IMR-90 (cell line): ENCODE measurements at regions not wholly inside any gene's neighbourhood (a gene's known extent, or its start where the extent isn't known, plus 50 kb on each side); places are given as distances from the start of the nearest gene placed in this dataset.

Source experiments
- ATAC-seq: fragments of 200-7000 bp; cut with Tn5 transposase; 2 replicates; pipeline ENCODE4 v1.9.1; 2020; ENCODE audit warnings: low read depth, mild to moderate bottlenecking, moderate library complexity
- BruUV-seq: library from RNA; stranded (reverse); fragments of 400-500 nt; replicated peaks from 2 replicates; lab custom pipeline; 2021; lab: Mats Ljungman, UMichigan
- CTCF ChIA-PET: fragments of 300-600 bp; formaldehyde crosslinking; extraction: SDS; loops from one replicate; lab custom pipeline; 2021; ENCODE audit warnings: antibody characterized with exemption; lab: Yijun Ruan, JAX
- POLR2A ChIA-PET: fragments of 300-600 bp; sonication (Branson Sonifier 250); formaldehyde crosslinking; loops from one replicate; lab custom pipeline; 2022; ENCODE audit warnings: antibody characterized with exemption; ENCODE audit not compliant: unreplicated experiment; lab: Charles Lee
- DNase-seq: peaks from one replicate; pipeline ENCODE4 v3.0.0; 2013
- H2AFZ ChIP-seq: replicated peaks from 2 replicates; pipeline ENCODE3; 2013; ENCODE audit warnings: low read length, mild to moderate bottlenecking; ENCODE audit not compliant: poor library complexity
- H2AK5ac ChIP-seq: 2 replicates; pipeline ENCODE4 v1.6.1; 2013; ENCODE audit warnings: low read depth, low read length, inconsistent platforms
- H2AK9ac ChIP-seq: replicated peaks from 2 replicates; pipeline ENCODE3; 2013; ENCODE audit warnings: mild to moderate bottlenecking, low read depth, low read length, moderate library complexity; ENCODE audit not compliant: poor library complexity
- H2BK120ac ChIP-seq: 2 replicates; pipeline ENCODE4 v1.6.1; 2013; ENCODE audit warnings: low read depth, low read length, inconsistent platforms
- H2BK15ac ChIP-seq: 3 replicates; pipeline ENCODE4 v1.6.1; 2013; ENCODE audit warnings: low read depth, low read length, inconsistent platforms
- H2BK20ac ChIP-seq: 2 replicates; pipeline ENCODE4 v1.6.1; 2013; ENCODE audit warnings: low read depth, mild to moderate bottlenecking, inconsistent platforms, low read length, moderate library complexity
- H2BK5ac ChIP-seq: 2 replicates; pipeline ENCODE4 v1.6.1; 2013; ENCODE audit warnings: mild to moderate bottlenecking, low read depth, low read length, inconsistent platforms; ENCODE audit not compliant: poor library complexity, severe bottlenecking
- H3K14ac ChIP-seq: replicated peaks from 2 replicates; pipeline ENCODE4 v1.6.1; 2013; ENCODE audit warnings: low read depth, low read length, inconsistent platforms
- H3K18ac ChIP-seq: 2 replicates; pipeline ENCODE4 v1.6.1; 2013; ENCODE audit warnings: low read depth, low read length, control low read depth
- H3K23ac ChIP-seq: 2 replicates; pipeline ENCODE4 v1.6.1; 2013; ENCODE audit warnings: low read depth, low read length, inconsistent platforms
- H3K27ac ChIP-seq: 2 replicates; pipeline ENCODE4 v1.5.1; 2013; ENCODE audit warnings: mild to moderate bottlenecking, control low read depth, low read length; ENCODE audit not compliant: insufficient read depth
- H3K27me3 ChIP-seq: 2 replicates; pipeline ENCODE4 v1.6.1; 2013; ENCODE audit warnings: low read length; ENCODE audit not compliant: control insufficient read depth, insufficient read depth
- H3K36me3 ChIP-seq: 2 replicates; pipeline ENCODE4 v1.6.1; 2013; ENCODE audit warnings: low read length, mixed read lengths; ENCODE audit not compliant: control insufficient read depth, insufficient read depth
- H3K4ac ChIP-seq: 2 replicates; pipeline ENCODE4 v1.6.1; 2013; ENCODE audit warnings: low read depth, low read length, inconsistent platforms
- H3K4me1 ChIP-seq: 2 replicates; pipeline ENCODE4 v1.6.1; 2013; ENCODE audit warnings: low read length, mixed read lengths; ENCODE audit not compliant: control insufficient read depth, insufficient read depth
- H3K4me2 ChIP-seq: 2 replicates; pipeline ENCODE4 v1.6.1; 2013; ENCODE audit warnings: low read depth, mild to moderate bottlenecking, control low read depth, low read length, moderate library complexity
- H3K4me3 ChIP-seq: 2 replicates; pipeline ENCODE4 v1.5.1; 2013; ENCODE audit warnings: low read depth, mild to moderate bottlenecking, control low read depth, low read length, moderate library complexity; ENCODE audit not compliant: insufficient read depth
- H3K56ac ChIP-seq: 2 replicates; pipeline ENCODE4 v1.6.1; 2013; ENCODE audit warnings: low read length, inconsistent platforms; ENCODE audit not compliant: insufficient read depth; ENCODE audit errors: extremely low read depth
- H3K79me1 ChIP-seq, 2 experiments: 2 replicates each; pipeline ENCODE4 v1.6.1; 2013; ENCODE audit warnings: low read length in 2 of 2, inconsistent platforms in 1 of 2, low read depth in 1 of 2
- H3K9ac ChIP-seq: 2 replicates; pipeline ENCODE4 v1.6.1; 2013; ENCODE audit warnings: low read depth, low read length, control low read depth
- H3K9me1 ChIP-seq: 2 replicates; pipeline ENCODE4 v1.6.1; 2013; ENCODE audit warnings: low read length, inconsistent platforms; ENCODE audit not compliant: insufficient read depth
- H3K9me3 ChIP-seq: 2 replicates; pipeline ENCODE4 v1.6.1; 2013; ENCODE audit warnings: low read length; ENCODE audit not compliant: control insufficient read depth, insufficient read depth
- H4K20me1 ChIP-seq: 2 replicates; pipeline ENCODE4 v1.6.1; 2013; ENCODE audit warnings: low read length, inconsistent platforms; ENCODE audit not compliant: insufficient read depth
- H4K5ac ChIP-seq: 2 replicates; pipeline ENCODE4 v1.6.1; 2013; ENCODE audit warnings: mild to moderate bottlenecking, low read depth, low read length, control low read depth
- H4K8ac ChIP-seq, 2 experiments: 2 replicates each; pipeline ENCODE4 v1.6.1; 2013; ENCODE audit warnings: low read depth in 2 of 2, low read length in 2 of 2, control low read depth in 1 of 2, inconsistent platforms in 1 of 2
- H4K91ac ChIP-seq: 2 replicates; pipeline ENCODE4 v1.6.1; 2013; ENCODE audit warnings: low read depth, low read length, inconsistent platforms; ENCODE audit not compliant: insufficient read depth
- BHLHE40 ChIP-seq: fragments of 150-350 bp; IDR thresholded peaks from 2 replicates; pipeline ENCODE4 v1.6.1; 2016; ENCODE audit warnings: mild to moderate bottlenecking, low read depth, low read length
- CEBPB ChIP-seq: IDR thresholded peaks from 2 replicates; pipeline ENCODE4 v1.6.1; 2012; ENCODE audit warnings: low read depth, low read length, improper control_type of control experiment
- CHD1 ChIP-seq: IDR thresholded peaks from 2 replicates; pipeline ENCODE4 v1.6.1; 2012; ENCODE audit warnings: low read depth, low read length, improper control_type of control experiment
- CTCF ChIP-seq: conservative IDR thresholded peaks from 2 replicates; pipeline ENCODE4 v1.5.1; 2012; ENCODE audit warnings: mild to moderate bottlenecking, low read depth, low read length, improper control_type of control experiment
- ELK1 ChIP-seq: fragments of 150-350 bp; IDR thresholded peaks from 2 replicates; pipeline ENCODE4 v1.6.1; 2016; ENCODE audit warnings: low read depth, mild to moderate bottlenecking, low read length, moderate library complexity, borderline replicate concordance
- FOS ChIP-seq: fragments of 150-350 bp; IDR thresholded peaks from 2 replicates; pipeline ENCODE4 v1.6.1; 2016; ENCODE audit warnings: low read depth, low read length
- MAFK ChIP-seq: IDR thresholded peaks from 2 replicates; pipeline ENCODE4 v1.6.1; 2012; ENCODE audit warnings: low read depth, low read length, improper control_type of control experiment
- MAZ ChIP-seq: IDR thresholded peaks from 2 replicates; pipeline ENCODE4 v1.6.1; 2012; ENCODE audit warnings: low read depth, mild to moderate bottlenecking, low read length, improper control_type of control experiment, moderate library complexity, borderline replicate concordance
- MXI1 ChIP-seq: IDR thresholded peaks from 2 replicates; pipeline ENCODE4 v1.6.1; 2012; ENCODE audit warnings: low read depth, mild to moderate bottlenecking, low read length, moderate library complexity, borderline replicate concordance
- NFE2L2 ChIP-seq: fragments of 150-350 bp; IDR thresholded peaks from 2 replicates; pipeline ENCODE4 v1.6.1; 2016; ENCODE audit warnings: low read depth, mild to moderate bottlenecking, low read length
- POLR2A ChIP-seq: IDR thresholded peaks from 2 replicates; pipeline ENCODE4 v1.6.1; 2012; ENCODE audit warnings: mild to moderate bottlenecking, low read depth, low read length
- RAD21 ChIP-seq: IDR thresholded peaks from 2 replicates; pipeline ENCODE4 v1.6.1; 2012; ENCODE audit warnings: low read length, improper control_type of control experiment
- RCOR1 ChIP-seq: IDR thresholded peaks from 2 replicates; pipeline ENCODE4 v1.6.1; 2012; ENCODE audit warnings: mild to moderate bottlenecking, low read length, improper control_type of control experiment; ENCODE audit not compliant: insufficient replicate concordance
- RFX5 ChIP-seq: IDR thresholded peaks from 2 replicates; pipeline ENCODE4 v1.8.0; 2012; ENCODE audit warnings: low read depth, mild to moderate bottlenecking, low read length, moderate library complexity
- SMC3 ChIP-seq: fragments of 150-350 bp; IDR thresholded peaks from 2 replicates; pipeline ENCODE4 v1.6.1; 2016; ENCODE audit warnings: low read depth, mild to moderate bottlenecking, antibody characterized with exemption, low read length, moderate library complexity
- WGBS, 2 experiments: methylation state at CpG; one replicate each; pipeline versions ENCODE4 v1.1.5 to v1.1.7; 2013; ENCODE audit warnings: missing lambda C conversion rate in 2 of 2; ENCODE audit not compliant: insufficient read length in 1 of 2; ENCODE audit errors: extremely low coverage in 2 of 2; 5-methylcytosine and 5-hydroxymethylcytosine counted together
- dilution Hi-C: fragments of 300-500 bp; cut with HindIII; formaldehyde crosslinking; loops from one replicate; pipeline ENCODE4 v1.14.3; 2018; ENCODE audit warnings: low sequenced_read_pairs; ENCODE audit not compliant: unreplicated experiment
- in situ Hi-C: fragments of 300-500 bp; cut with MboI; formaldehyde crosslinking; loops from 3 replicates; pipeline ENCODE4 v1.14.3; 2019; ENCODE audit warnings: low sequenced_read_pairs, inconsistent platforms, mixed read lengths
- intact Hi-C: fragments of 100-400 bp; cut with micrococcal nuclease; formaldehyde crosslinking; loops from 2 replicates; pipeline ENCODE4 v1.10.0; 2022
- TF ChIP-seq, protein P1 (sequence below): fragments of 150-350 bp; IDR thresholded peaks from 2 replicates; pipeline ENCODE4 v1.6.1; 2017; ENCODE audit warnings: mild to moderate bottlenecking, antibody characterized with exemption, low read length, low read depth

DNA sequence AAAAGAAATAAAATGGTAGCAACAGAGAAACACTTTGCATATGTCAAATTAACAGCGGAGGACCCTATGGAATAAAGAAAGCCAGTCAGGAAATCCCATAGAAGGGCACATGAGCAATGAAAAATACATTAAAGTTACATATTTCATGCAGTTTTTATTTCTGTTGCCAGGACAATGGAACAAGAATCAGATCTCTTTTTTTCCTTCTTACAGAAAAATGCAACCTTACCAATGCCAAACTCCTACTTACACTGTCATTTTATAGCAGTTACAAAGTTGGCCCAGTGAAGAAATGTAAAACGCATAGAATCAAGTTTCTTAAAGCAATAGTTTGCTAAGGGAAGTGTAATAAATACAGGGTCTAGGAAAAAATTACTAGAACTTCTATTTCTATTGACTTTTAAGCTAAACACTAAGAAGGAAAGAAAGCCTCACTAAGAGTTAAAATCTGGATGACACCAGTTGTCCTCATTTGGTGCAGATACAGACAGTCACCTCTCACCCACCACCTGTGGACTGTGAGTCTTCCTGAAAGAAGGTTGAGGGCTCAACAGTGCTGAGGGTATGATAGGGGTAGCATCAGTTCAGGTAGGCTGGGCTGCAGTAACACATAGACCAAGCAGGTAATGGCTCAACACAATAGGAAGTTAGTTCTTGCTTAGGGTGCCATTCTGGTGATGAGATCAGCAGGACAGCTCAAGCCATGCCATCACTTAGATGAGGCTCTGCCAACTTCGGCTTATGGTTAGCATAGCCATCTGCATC is 224.6 kb downstream of the ANAPC10 start:
- intact Hi-C loops (no loop called here), dilution Hi-C loops (no loop called here), in situ Hi-C loops (no loop called here)
- Histone ChIP-seq H4K5ac (no peak overlapping the region), H3K4me2 (no peak overlapping the region), H2BK20ac (no peak overlapping the region), H4K8ac (no peak overlapping the region), H3K36me3 (no peaks in the 10 kb centered on the region), H3K79me1 (no peaks in the 10 kb centered on the region), H2BK5ac (no peak overlapping the region), H3K14ac (no peak overlapping the region), H2AK9ac (no peak overlapping the region), H2AK5ac (no peak overlapping the region), H3K27me3 (no peaks in the 10 kb centered on the region), H3K4me3 (no peak overlapping the region), H3K56ac (no peak overlapping the region), H3K9ac (no peak overlapping the region), H3K4ac (no peak overlapping the region), H2BK120ac (no peak overlapping the region), H3K18ac (no peak overlapping the region), H4K91ac (no peak overlapping the region), H3K23ac (no peak overlapping the region), H3K9me3 (no peaks in the 10 kb centered on the region), H3K4me1 (no peaks in the 10 kb centered on the region), H2AFZ (no peak overlapping the region), H4K20me1 (no peaks in the 10 kb centered on the region), H3K27ac (no peak overlapping the region), H2BK15ac (no peak overlapping the region), H3K9me1 (no peaks in the 10 kb centered on the region)
- POLR2A ChIA-PET: no interaction called here
- TF ChIP-seq SMC3 (no peak), RCOR1 (no peak), RAD21 (no peak), BHLHE40 (no peak), MXI1 (no peak), MAZ (no peak), ELK1 (no peak), CHD1 (no peak), FOS (no peak), RFX5 (no peak), POLR2A (no peak), MAFK (no peak), CTCF (no peak), NFE2L2 (no peak), CEBPB (no peak)
- TF ChIP-seq, protein P1, sequence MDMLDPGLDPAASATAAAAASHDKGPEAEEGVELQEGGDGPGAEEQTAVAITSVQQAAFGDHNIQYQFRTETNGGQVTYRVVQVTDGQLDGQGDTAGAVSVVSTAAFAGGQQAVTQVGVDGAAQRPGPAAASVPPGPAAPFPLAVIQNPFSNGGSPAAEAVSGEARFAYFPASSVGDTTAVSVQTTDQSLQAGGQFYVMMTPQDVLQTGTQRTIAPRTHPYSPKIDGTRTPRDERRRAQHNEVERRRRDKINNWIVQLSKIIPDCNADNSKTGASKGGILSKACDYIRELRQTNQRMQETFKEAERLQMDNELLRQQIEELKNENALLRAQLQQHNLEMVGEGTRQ: no peak
- DNase-seq (no peak), ATAC-seq (no peak)
- no CpG with 5 or more reads among the region's 3 CpGs for WGBS, 2 experiments
- BruUV-seq: no TSS peak
- CTCF ChIA-PET: no interaction called here
